ENCODE measurements at regions not wholly inside any gene's neighbourhood (a gene's known extent, or its start where the extent isn't known, plus 50 kb on each side); places are given as distances from the start of the nearest gene placed in this dataset.

DNA sequence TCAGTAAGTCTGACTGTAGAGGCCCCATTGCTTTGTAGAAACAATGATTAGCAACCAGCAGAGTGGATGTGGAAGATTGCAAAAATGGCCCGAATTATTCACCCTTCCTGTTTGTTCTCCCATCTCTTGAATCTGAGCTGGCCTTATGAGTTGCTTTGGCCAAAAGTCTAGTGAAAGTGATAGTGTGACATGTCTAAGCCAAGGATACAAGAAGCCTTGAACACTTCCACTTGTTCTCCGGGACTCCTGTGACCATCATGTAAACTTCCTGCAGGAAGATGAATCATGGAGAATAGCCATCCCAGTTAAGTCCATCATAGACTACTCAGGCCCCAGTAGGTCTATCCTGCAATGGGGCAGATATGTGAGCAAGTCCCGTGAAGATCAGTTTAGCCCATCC lies 252.0 kb upstream of the JAG1 start:
- no peak for DNase-seq

DNA sequence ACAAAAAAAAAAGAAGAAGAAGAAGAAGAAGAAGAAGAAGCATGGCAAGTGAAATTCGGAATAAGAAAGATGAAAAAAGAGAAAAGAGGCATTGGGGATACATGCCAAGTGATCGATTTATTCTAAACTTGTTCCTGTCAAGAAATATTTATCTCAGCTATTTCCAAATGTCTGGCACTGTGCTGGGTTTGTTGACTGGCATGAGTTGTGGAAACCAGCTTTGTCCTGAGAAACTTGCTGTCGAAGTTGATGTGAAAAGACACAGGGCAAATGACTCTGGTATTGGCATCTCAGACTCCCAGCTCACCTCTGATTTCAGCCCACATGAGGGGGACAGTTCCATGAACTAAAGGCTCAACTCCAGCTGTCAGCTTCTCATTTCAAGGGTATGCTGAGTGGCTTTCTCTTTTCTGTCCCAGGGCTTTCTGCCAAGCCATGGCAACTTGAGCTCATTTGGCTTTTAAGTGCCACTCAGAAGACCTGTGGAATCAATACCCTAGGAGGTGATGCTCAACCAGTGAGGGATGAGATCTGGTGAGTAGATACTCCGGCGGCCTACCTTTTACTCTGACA lies 253.3 kb upstream of the JAG1 start:
- DNase-seq: no peak

DNA sequence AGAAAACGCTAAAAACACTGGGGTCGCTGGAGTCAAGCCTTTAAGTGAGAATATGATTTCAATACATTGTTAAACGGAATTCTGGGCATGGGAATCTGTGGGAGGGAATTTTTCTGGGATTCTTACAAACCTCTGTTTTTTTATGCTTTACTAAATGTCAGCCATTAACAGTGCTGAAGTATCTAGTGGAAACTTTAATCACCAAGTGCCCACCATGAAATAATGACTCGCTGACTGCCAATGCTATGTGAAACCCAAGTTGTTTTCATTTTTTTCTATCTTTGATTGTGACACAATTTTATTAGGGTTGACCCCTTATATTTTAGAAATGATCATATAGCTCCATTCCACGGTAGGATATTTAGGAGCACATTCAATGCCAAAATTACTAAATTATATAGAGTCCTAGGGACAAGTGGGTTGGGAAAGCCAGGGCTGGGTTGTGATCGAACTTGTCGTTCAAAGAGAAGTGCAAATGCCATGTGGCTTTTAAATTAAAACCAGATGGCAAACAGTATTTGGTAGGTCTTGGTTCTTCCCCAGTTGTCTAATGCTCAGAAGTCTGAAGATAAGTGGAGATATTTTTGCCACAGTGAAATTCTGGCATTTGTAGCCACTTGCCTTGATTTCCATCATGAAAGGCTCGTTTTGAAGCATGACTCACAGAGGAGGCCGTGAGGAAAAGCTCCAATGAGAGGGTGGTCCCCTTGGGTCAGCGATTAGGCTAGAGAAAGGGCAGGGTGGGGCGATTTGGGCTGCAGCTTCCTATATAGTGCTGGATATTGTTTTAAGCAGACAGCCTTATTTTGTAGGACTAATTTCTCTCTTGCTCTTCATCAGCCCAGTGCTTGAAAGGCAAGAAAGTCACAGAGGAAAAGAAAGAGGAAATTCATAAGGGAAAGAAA lies 254.4 kb upstream of the JAG1 start:
- no peak for DNase-seq

- DNase-seq: no peak
These were observed 255.1 kb upstream of the JAG1 start for GRCh38 chr20:10928841-10929421.

- no peak for DNase-seq
These were observed 262.0 kb upstream of the JAG1 start for GRCh38 chr20:10935658-10936402.

GRCh38 chr20:10936786-10937185 lies 263.0 kb upstream of the JAG1 start:
- DNase-seq: no peak

GRCh38 chr20:10939331-10939941 lies 265.6 kb upstream of the JAG1 start:
- no peak for DNase-seq

GRCh38 chr20:10940941-10941340 lies 267.1 kb upstream of the JAG1 start:
- no peak for DNase-seq

DNA sequence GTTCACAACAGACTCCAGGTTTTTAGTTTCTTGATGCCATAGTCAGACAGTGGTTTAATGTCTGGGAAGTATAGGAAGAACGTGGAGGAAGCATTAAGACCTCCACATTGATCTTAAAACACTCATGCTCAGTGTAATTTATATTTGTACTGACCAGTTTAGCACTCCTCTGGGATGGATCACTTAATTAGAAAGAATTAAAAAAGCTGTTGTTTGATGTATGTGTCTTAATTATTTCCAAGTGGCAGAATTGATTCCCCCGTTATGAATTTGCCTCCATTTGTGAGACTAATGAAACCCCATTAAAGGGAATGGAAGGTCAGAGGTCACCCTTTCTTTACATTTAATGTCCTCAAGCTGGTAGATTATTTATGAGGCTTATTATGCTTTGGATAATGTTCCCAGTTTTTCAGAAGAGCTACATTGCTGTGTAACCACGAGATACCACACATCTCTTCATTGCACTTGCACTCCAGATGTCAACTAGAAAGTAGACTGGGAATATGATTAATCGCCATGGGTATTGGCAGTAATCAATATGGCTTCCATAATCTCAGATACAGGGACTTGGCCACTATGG lies 270.0 kb upstream of the JAG1 start:
- DNase-seq: no peak

DNA sequence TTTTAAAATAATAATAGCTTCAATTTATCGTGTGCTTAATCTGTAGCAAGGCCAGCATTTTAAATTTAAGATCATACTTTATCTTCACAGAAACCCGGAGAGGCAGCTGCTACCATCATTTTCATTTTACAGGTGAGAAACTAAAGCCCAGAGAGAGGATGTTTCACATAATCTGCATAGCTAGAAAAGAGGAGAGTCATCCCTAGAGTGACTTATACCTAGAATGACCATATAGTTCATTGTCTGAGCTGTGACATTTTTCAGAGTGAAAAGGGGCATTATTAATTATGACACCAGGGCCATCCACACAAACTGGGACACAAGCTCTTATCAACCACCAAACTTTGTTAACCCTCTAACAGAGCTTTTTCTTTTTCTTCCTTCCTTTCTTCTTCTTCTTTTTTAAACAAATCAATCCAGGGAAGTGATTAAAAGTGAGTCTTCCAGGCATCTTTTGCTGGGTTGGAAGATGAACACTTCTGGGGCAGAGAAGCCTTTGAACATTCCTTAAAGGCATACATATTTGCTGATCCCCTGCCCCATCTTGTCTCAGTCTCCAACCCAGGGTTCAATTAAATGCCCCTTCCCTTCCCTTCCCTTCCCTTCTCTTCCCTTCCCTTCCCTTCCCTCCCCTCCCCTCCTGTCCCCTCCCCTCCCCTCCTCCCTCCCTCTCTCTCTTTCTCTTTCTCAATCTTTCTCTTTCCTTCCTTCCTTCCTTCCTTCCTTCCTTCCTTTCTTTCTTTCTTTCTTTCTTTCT lies 272.5 kb upstream of the JAG1 start:
- DNase-seq: no peak

- DNase-seq: no peak
These were observed 273.9 kb upstream of the JAG1 start for GRCh38 chr20:10947726-10948125.

DNA sequence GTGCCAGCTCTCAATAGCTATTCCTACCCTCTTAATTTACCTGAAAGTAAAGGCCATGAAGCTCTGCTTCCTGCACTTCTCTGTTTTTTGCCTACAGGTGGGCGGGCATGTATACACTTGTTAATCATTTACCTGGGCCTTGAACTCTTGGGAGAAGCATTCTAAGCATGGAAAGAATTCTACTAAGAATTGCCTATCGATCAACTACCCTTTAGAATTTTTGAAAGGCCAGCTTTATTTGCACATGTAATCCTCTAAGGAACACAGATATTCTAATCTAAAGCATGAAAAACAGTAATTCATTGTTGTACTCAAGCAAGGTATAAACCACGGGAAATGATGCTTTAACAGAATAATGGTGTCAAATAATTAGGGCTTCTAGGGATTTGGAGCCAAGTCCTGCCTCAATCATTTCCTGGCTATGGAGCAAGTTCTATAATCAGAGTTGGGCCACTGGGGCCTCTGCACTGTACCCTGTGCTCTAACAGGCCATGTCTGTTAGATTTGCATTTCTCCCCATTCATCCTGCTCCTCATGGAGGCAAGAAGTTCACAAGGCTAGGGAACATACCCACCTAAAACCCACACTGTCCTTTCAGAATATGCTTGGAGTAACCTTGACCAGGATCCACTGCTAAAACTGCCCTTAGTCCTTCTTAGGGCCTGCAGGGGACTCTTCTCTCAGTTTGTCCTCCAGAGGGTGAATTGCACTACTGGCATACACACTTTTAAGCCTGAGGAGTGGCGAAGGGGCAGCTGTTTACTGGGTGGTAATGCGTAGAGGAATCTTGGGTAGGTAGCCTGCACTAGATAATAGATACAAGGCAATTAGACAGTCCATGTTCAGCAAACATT lies 276.4 kb upstream of the JAG1 start:
- no peak for DNase-seq

DNA sequence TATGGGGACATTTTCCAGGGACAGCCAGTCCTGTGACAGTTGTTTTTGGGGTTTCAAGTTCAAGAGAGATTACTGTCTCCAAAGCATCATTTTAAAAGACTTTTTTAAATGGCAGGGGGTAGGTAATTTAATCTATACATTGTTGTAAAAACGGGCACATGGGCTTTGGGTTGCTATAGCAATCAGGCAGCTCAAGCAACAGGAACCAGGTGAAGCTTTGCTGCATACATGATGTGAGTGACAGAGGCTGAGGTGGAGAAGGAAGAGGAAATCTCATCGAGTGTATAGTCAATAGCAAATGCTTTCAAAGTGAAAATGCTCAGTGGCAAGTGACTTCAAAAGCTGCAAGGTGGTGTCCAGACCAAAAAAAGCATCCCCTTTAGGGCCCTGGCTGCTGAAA lies 277.4 kb upstream of the JAG1 start:
- DNase-seq: no peak

DNA sequence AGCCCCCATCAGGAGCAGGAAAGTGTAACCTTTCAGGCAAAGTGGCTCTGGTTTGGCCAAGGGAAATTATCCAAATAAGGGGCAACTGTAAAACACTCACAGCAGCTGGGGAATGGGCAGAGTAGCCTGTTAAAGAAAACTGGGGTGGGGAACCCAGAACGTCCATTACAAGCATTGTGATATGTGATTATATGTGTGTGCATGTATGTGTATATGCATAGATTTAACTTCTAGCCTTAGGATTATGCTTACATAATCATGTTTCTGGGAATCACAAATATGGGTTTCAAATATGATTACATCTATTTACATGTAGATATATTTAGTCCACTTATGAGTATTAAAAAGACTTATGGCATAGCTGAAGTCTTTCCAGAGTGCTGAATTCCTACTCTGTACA lies 278.1 kb upstream of the JAG1 start:
- no peak for DNase-seq

DNA sequence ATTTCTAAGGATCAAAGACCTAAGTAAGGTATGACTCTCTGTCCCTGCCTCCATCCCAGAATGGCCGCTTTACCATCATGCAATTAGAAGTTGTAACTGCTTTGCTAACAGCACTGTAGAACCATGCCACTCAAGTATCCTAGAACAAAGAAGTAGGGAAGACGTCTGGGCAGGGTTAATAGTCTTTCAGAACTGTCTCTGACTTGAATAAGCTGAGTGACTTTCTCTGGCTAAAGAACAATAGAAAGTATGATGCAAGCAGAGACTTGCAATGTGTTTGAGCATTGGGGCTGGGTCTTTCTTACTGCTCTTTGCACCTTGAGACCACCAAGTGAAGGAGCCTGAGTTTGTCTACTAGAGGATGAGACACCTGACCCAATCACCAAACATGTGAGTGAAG lies 279.6 kb upstream of the JAG1 start:
- DNase-seq: no peak

DNA sequence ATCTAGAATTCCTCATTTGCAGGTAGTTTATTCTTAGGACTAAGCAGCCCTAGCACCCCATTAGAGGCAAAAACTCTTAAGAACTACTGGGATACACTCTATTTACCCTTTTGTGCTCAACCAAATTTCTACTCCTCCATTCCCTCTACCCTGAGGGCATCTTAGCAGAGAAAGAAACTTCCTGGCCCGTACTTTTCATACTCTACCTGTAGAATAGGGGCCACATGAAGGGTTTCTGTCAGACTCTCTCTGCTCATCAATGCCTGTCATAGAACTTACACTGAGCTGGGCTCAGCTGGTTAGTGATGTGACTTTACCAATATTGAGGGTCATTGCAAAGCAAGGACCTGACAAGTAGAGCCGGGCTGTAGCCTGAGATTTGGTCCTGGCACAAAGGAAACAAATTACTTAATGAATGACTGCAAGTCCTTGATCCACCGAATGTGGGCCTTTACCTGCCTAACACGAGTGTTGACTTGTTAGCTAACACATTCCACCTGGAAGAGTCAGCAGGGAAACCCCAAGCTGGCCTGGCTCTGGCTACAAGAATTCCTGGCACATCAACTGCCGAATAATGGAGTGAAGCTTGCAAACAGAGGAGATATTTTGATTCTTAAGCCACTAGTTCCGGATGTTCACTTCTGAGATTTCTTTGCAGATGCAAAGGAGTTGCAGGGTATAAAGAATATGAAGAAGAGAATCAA lies 280.5 kb upstream of the JAG1 start:
- no peak for DNase-seq

- DNase-seq: no peak
These were observed 281.2 kb upstream of the JAG1 start for GRCh38 chr20:10954908-10955580.

DNA sequence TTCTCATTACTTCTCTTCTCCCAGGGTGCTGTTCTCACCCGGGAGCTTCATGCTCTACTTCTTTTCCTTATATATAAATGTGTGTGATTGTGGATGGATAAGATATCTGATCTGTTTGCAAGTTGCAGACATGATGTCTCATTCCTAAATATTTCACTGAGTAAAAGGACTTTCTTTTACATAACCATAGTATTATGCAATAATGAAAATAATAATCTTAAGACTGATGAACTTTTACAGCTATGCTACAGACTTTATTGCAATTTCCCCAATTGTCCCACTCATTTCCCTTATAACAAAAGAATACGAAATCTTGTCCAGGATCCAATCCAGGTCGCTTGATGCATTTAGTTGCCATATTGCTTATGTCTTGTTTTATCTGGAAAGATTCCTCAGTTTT lies 284.5 kb upstream of the JAG1 start:
- DNase-seq: no peak

DNA sequence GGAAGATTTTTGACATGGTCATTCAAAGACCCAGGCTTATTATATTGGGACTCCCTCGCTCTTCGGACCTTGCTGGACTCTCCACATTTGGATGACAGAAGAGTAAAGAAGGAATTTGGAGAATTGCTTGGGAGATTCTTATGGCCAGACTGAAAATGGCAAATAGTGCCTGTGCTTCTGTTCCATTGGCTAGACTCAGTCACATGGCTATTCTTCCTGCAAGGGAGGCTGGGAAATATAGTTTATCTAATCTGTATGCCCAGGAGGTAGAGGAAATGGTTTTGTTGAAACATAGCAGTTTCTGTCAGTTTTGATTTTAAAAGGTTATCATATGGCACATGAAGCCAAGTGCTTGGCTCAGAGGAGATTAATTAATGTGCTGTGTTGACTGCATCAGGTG lies 286.6 kb upstream of the JAG1 start:
- no peak for DNase-seq

Data from stimulated activated CD4-positive, alpha-beta T cell treated with anti-CD3 and anti-CD28 coated beads, Interleukin-4, amount 100 ng/mL, for 4 hours (primary cell).